Stimulated activated CD4-positive, alpha-beta T cell treated with anti-CD3 and anti-CD28 coated beads, Interleukin-4, amount 100 ng/mL, for 48 hours (primary cell): ENCODE measurements at regions not wholly inside any gene's neighbourhood (a gene's known extent, or its start where the extent isn't known, plus 50 kb on each side); places are given as distances from the start of the nearest gene placed in this dataset.
"Not testable (repeated sequence)": the region's sequence is repeated elsewhere in the genome, so short reads cannot be mapped to it uniquely, and the experiment has no call there.

ENCODE experiments used
- DNase-seq, 2 donors: peaks; one replicate each; pipeline ENCODE4 v3.0.0-alpha.2; 2020; ENCODE audit warnings: low read depth in 2 of 2

GRCh38 chr1:117707371-117707770 lies 101.5 kb downstream of the TENT5C start:
- no peak for DNase-seq

GRCh38 chr1:117708323-117709248 lies 102.7 kb downstream of the TENT5C start:
- no peak for DNase-seq

- no peak for DNase-seq
These were observed 103.4 kb downstream of the TENT5C start for GRCh38 chr1:117709249-117709691.

GRCh38 chr1:117710710-117711109 lies 104.9 kb downstream of the TENT5C start:
- DNase-seq: no peak

GRCh38 chr1:117712621-117713020 lies 106.8 kb downstream of the TENT5C start:
- no peak for DNase-seq

DNA sequence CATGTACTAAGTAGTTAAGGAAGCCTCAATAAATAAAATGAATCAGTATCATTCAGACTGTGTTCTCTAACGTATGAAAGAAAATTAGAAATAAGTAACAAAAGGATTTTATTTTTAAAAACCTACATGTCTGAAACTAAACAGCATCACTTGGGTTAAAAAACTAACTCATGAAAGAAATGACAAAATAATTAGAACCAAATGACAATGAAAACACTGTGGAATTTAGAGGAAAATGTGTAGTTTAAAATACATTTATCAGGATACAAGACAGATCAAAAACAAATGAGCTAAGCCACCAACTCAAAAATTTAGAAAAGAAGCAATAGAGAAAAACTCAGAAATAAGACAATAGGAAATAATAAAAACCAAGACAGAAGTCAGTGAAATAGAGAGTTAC lies 108.7 kb downstream of the TENT5C start:
- no peak for DNase-seq

- not testable (repeated sequence) for DNase-seq
These were observed 110.2 kb downstream of the TENT5C start for GRCh38 chr1:117716030-117716429.

GRCh38 chr1:117717980-117718379 lies 112.1 kb downstream of the TENT5C start:
- DNase-seq: not testable (repeated sequence)

DNA sequence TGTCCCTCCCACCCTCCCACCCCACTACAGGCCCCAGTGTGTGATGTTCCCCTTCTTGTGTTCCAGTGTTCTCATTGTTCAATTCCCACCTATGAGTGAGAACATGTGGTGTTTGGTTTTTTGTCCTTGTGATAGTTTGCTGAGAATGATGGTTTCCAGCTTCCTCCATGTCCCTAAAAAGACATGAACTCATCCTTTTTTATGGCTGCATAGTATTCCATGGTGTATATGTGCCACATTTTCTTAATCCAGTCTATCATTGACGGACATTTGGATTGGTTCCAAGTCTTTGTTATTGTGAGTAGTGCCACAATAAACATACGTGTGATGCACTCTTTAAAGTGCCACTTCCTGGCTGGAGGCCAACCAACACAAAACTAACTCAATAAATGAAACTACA lies 112.7 kb downstream of the TENT5C start:
- DNase-seq: not testable (repeated sequence)

DNA sequence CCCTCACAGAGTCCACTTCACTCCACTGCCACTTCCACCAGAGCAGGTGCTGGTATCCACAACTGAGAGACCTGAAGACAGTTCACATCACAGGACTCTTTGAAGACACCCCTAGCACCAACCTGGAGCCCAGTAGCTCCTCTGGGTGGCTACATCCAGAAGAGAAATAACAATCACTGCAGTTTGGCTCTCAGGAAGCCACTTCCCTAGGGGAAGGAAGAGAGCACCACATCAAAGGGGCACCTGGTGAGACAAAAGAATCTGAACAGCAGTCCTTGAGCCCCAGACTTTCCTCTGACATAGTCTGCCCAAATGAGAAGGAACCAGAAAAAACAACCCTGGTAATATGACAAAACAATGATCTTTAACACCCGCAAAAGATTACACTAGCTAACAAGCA lies 113.2 kb downstream of the TENT5C start:
- DNase-seq: no peak

GRCh38 chr1:117732065-117732797 lies 126.4 kb downstream of the TENT5C start:
- no peak for DNase-seq

DNA sequence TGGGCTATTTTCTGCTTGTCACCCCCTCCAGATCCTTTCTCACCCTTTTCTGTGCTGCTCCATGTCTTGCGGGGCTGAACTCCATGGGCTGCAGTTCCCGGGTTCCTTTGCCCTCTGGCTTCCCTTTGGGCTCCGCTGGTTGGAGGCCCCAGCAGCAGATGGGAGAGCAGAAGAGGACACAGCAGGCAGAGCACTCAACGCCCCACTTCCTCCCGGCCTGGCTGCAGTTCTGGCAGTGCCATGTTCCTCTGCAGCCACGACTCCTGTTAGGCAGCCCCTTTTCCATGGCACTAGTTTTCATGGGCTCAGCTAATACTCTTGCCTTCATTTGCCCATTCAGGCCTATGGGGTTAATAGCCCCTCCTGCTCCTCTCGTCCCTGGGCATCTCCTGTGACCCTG lies 127.1 kb downstream of the TENT5C start:
- no peak for DNase-seq

DNA sequence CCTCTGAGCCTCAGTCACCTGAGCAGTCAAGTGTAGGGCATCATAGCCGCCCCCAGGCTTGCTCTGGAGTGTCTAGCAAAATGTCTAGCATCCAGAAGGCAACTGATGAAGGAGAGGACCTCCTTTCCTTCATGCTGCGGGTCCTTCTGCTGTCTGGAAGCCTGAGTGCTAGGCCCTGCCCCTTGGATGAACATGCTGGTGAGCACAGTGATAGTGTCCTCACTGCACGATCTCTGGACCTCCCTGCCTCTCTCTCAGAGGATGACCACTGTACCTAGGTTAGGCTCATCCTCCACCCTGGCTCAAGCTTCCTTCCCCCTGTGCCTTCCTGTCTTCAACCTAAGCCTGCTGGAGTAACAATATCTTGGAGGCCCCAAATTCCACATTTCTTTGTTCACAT lies 128.6 kb downstream of the TENT5C start:
- no peak for DNase-seq

DNA sequence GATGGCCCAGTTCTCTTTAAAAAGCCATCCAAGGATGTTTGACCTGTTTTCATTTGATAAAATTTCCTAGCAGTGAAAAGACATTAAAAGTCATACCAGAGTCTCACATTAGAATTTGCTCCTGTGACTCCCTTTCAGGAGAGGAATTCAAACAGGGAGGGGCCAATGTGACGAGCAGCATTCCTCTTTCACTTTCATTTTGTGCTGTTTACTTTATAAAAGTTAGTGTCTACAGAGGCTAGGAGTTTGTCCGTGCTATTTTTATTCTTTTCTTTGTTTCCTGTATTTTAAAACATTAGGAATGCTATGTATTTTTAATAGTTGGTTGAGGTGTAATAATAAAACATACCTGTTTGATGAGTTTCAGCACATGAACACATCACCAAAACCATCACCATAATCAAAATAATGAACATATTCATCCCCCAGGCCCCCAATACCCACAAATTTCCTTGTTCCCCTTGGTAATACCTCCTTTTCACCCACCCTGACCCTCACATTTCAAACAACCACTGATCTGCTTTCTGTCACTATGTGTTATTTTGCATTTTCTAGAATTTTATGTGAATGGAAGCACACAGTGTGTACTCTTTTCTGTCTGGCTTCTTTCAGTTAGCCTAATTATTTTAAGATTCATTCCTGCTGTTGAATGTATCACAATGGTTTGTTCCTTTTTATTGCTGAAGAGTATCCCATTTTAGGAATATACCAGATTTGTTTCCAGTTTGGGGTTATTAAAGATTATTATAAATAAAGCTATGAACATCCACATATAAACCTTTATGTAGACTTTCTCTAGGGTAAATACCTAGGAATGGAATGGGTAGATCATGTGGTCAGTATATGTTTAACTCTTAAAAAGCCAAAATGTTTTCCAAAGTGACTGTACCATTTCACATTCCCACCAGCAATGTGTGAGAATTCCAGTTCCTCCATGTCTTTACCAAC lies 129.5 kb downstream of the TENT5C start:
- no peak for DNase-seq

GRCh38 chr1:117739504-117739903 lies 133.7 kb downstream of the TENT5C start:
- no peak for DNase-seq

- no peak for DNase-seq
These were observed 134.6 kb downstream of the TENT5C start for GRCh38 chr1:117740496-117740895.

DNA sequence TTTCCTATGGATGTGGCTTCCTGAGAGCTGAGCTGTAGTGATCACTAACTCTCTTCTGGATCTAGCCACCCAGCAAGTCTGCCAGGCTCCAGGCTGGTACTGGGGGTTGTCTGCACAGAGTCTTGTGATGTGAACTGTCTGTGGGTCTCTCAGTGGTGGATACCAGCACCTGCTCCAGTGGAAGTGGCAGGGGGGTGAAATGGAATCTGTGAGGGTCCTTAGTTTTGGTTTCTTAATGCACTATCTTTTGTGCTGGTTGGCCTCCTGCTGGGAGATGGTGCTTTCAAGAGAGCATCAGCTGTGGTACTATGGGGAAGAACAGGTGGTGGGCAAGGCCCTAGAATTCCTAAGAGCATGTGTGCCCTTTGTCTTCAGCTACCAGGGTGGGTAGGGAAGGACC lies 140.7 kb downstream of the TENT5C start:
- DNase-seq: not testable (repeated sequence)

- no peak for DNase-seq
These were observed 141.8 kb downstream of the TENT5C start for GRCh38 chr1:117747605-117748004.

DNA sequence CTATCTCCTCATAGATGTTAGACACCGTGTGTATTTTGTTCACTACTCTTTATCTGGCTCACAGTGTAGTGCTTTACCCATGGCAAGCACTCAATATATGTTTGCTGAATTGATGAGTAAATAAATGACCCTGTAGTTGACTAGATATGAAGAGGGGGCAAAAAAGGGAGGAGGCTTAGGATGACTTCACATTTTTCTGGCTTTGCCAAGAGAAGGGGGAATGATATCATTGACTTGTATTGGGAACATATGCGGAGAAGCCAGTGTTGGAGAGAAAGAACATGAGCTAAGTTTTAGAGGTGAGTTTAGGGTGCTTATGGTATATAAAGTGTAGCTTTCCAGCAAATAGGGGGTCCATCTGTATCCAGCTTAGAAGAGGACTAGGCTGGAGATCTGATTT lies 145.5 kb downstream of the TENT5C start:
- no peak for DNase-seq

DNA sequence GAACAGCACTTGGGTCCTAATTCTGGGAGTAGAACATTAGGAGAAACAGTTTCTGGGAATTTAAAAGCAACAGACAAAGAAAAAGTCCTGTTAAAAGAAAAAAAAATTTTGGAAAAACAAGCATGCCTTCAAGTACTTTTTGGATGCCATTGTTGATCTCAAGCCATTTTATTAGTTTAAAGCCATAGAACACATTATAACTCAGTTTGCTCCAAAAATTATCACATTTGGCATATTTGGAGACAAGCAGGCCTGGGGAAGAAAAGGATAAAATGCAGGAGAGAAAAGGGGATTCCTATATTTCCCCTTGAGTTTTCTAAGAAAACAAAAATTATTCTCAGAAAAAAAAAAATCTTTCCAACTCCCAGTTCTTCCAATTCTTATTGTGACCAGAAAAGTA lies 146.8 kb downstream of the TENT5C start:
- no peak for DNase-seq

DNA sequence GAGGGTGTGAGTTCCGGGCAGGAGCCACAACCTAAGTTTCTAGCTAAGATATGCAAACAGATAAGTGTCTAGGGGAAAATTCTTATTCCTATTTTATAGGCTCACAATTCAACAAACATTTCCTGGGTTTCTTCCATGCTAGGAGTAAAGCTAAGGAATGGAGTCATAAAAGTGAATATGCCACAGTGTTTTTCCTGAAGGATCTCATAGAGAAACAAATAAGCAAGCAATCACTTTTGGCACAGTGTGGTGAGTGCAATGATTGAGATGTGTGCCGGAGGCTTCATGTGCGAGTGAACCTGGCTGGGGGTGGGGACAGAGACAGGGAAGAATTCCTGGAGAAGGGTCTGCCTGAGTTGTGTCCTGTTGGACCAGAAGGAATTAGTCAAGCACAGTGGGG lies 147.4 kb downstream of the TENT5C start:
- DNase-seq: no peak

DNA sequence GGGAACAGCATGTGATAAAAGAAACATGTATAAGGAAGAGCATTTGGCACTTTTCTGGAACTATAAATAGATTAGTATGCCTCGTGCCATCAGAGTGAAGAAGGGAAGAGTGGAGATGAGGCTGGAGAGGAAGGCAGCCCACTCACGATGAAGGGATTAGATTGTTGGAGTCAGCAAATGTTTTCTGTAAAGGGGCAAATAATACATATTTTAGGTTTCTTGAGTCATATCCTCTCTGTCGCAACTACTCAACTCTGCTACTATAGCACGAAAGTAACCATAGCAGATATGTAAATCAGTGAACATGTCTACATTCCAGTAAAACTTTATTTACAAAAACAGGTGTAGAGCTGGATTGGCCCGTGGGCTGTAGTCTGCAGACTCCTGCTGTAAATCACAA lies 147.8 kb downstream of the TENT5C start:
- no peak for DNase-seq
